ENCODE measurements at regions not wholly inside any gene's neighbourhood (a gene's known extent, or its start where the extent isn't known, plus 50 kb on each side); places are given as distances from the start of the nearest gene placed in this dataset.

DNA sequence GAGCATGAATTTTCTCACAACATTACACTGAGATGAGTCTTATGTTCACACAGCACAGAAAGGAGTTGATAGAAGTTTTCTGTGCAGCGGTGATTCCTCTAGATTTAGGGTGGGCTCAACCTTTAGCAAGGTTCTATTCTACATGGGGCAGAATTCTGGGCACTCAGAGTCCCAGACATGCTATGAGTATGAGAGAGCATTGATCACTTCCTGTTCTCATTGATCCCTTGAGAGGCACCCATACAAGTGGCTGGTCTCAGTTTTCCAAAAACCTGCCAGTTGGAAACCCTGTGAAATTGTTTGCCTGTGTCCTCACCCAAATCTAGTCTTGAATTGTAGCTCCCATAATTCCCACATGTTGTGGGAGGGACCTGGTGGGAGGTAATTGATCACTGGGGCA, 112.5 kb upstream of the NR2F2 start:
- Histone ChIP-seq H3K27ac (no peak overlapping the region), H3K27me3 (no peaks in the 10 kb centered on the region), H3K9me3 (no peaks in the 10 kb centered on the region), H3K4me3 (no peak overlapping the region), H3K4me1 (no peaks in the 10 kb centered on the region), H3K36me3 (no peaks in the 10 kb centered on the region)
- no peak for DNase-seq
- intact Hi-C loops (cut with DNase I), result no loop called here
- 83 to 93% methylated on average over 1 of the region's 1 CpG for WGBS, 2 donors
- TF ChIP-seq POLR2AphosphoS5 (IDR thresholded peaks at IDR 0.05) (no peak), EP300 (IDR thresholded peaks at IDR 0.05) (no peak), POLR2A (IDR thresholded peaks at IDR 0.05) (no peak)

DNA sequence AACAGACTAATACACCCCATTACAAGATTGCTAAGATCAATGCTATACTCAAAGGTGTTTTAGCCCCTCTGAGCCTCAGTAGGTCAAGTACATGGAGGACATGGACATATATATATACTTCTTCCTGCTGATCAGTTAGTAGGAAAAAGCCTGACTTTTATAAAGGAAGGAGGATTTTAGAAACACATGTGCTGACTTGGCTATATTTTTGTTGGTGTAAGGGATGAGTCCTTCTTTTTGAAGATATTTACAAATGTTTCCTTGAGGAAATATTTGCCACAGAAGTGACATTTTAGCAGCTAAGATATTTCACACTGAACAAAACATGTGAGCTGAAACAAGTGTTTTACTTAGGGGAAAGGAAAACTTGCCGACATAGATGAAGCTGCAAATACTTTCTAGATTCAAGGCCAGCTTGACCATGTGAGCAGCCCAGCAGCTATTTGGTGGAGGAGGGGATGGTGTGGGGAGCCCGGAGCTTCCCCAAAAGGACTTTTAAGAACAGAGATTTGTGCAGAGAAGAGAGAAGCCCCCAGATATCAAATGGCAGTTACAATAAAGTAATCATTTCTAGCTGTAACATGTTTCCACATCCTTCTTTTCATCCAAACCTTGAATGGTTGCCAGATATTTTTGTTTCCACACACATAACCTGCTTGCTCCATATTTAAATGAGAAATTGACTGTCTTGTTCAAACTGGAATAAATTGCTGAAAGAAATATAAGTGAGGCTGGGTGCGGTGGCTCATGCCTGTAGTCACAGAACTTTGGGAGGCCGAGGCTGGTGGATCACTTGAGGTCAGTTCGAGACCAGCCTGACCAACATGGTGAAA, 111.7 kb upstream of the NR2F2 start:
- WGBS, 2 donors, result 86% methylated on average over 5 of the region's 5 CpGs
- H3K27me3 ChIP-seq, result no peaks in the 10 kb centered on the region
- intact Hi-C loops (cut with DNase I), result no loop called here
- no peak overlapping the region for H3K4me3 ChIP-seq
- no peak for DNase-seq
- TF ChIP-seq POLR2AphosphoS5 (IDR thresholded peaks at IDR 0.05) (no peak), EP300 (IDR thresholded peaks at IDR 0.05) (no peak)
- no peaks in the 10 kb centered on the region for H3K4me1 ChIP-seq
- H3K36me3 ChIP-seq, result no peaks in the 10 kb centered on the region
- H3K27ac ChIP-seq, result no peak overlapping the region
- H3K9me3 ChIP-seq, result no peaks in the 10 kb centered on the region

DNA sequence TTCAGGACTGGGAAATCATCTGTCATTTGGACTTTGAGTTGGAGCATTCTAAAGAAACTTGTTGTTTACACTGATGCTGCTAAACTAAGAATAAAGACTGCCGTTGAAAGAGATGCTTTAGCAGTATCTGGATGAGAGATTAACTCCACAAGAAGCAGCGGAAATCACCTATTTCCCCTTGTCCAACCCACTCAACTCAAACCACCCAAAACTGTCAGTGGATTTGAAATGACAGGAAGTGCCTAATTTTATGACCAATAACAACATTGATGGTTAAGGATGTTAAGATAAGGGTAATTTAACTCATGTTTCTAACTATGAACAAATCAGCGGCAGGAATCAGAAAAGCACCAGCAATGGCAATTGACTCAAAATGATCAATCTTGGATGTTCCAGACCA, 110.8 kb upstream of the NR2F2 start:
- 70 to 71% methylated on average over 3 of the region's 3 CpGs for WGBS, 2 donors
- H3K27me3 ChIP-seq, result no peaks in the 10 kb centered on the region
- no peaks in the 10 kb centered on the region for H3K36me3 ChIP-seq
- no peak overlapping the region for H3K27ac ChIP-seq
- TF ChIP-seq POLR2AphosphoS5 (IDR thresholded peaks at IDR 0.05), result no peak
- TF ChIP-seq, protein P1, sequence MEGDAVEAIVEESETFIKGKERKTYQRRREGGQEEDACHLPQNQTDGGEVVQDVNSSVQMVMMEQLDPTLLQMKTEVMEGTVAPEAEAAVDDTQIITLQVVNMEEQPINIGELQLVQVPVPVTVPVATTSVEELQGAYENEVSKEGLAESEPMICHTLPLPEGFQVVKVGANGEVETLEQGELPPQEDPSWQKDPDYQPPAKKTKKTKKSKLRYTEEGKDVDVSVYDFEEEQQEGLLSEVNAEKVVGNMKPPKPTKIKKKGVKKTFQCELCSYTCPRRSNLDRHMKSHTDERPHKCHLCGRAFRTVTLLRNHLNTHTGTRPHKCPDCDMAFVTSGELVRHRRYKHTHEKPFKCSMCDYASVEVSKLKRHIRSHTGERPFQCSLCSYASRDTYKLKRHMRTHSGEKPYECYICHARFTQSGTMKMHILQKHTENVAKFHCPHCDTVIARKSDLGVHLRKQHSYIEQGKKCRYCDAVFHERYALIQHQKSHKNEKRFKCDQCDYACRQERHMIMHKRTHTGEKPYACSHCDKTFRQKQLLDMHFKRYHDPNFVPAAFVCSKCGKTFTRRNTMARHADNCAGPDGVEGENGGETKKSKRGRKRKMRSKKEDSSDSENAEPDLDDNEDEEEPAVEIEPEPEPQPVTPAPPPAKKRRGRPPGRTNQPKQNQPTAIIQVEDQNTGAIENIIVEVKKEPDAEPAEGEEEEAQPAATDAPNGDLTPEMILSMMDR (IDR thresholded peaks at IDR 0.05), result no peak
- no peak overlapping the region for H3K4me3 ChIP-seq
- no peaks in the 10 kb centered on the region for H3K4me1 ChIP-seq
- intact Hi-C loops (cut with DNase I), result no loop called here
- DNase-seq, result no peak
- H3K9me3 ChIP-seq, result no peaks in the 10 kb centered on the region

DNA sequence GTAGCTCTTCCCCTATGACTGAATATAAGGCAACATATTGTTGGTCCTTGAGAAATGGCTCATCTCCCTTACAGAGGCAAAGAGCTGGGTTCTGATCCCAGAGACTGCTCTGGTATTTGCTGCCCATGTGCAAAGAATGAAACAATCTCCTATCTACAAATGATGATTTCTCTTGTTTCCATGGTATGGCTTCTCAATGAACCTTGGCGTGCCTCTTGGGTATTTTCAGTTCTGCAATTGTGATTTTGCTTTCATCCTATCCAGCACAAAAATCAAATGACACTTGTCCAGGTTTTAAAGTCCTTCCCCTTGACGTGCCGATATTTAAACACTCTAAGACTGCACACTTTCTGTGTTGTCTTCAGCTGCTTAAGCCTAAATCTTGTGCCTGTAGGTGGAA, 109.8 kb upstream of the NR2F2 start:
- 90 to 95% methylated on average over 3 of the region's 3 CpGs for WGBS, 2 donors
- TF ChIP-seq, protein P1 (IDR thresholded peaks at IDR 0.05), result no peak
- TF ChIP-seq POLR2A (IDR thresholded peaks at IDR 0.05), result no peak
- no peak for TF ChIP-seq POLR2AphosphoS5 (IDR thresholded peaks at IDR 0.05)
- no peak for TF ChIP-seq EP300 (IDR thresholded peaks at IDR 0.05)

DNA sequence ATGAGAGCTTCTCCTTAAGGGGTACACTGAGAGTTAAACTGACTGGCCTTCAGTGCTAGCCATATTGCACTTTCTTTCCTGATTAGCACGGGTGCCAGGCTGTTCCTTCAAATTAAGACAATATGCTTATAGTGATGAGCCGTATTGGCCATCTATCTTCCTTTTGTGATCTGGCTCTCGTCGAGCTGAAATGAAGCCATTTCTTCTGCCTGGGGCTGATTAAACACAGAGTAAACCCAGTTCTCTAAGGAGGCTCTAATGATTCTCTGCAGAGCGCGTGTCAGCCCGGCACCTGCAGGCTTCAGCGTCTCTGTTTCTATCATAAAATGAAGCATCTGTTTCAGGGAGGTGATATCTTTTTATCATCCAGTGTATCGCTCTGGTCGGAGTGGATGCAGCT, 107.5 kb upstream of the NR2F2 start:
- Histone ChIP-seq H3K27me3 (no peaks in the 10 kb centered on the region), H3K4me1 (no peaks in the 10 kb centered on the region), H3K9me3 (no peaks in the 10 kb centered on the region), H3K36me3 (no peaks in the 10 kb centered on the region), H3K27ac (no peak overlapping the region), H3K4me3 (no peak overlapping the region)
- intact Hi-C loops (cut with DNase I), result no loop called here
- no peak for DNase-seq
- TF ChIP-seq POLR2AphosphoS5 (IDR thresholded peaks at IDR 0.05), result no peak
- no peak for TF ChIP-seq POLR2A (IDR thresholded peaks at IDR 0.05)
- TF ChIP-seq, protein P1 (IDR thresholded peaks at IDR 0.05), result no peak
- TF ChIP-seq EP300 (IDR thresholded peaks at IDR 0.05), result no peak
- WGBS, 2 donors, result 72 to 87% methylated on average over 10 of the region's 10 CpGs

More for the DNA sequence above, 109.8 kb upstream of the NR2F2 start:
- DNase-seq, result no peak
- H3K9me3 ChIP-seq, result no peaks in the 10 kb centered on the region
- H3K4me1 ChIP-seq, result no peaks in the 10 kb centered on the region
- H3K27me3 ChIP-seq, result no peaks in the 10 kb centered on the region
- intact Hi-C loops (cut with DNase I), result no loop called here
- no peak overlapping the region for H3K27ac ChIP-seq
- H3K36me3 ChIP-seq, result no peaks in the 10 kb centered on the region
- no peak overlapping the region for H3K4me3 ChIP-seq

DNA sequence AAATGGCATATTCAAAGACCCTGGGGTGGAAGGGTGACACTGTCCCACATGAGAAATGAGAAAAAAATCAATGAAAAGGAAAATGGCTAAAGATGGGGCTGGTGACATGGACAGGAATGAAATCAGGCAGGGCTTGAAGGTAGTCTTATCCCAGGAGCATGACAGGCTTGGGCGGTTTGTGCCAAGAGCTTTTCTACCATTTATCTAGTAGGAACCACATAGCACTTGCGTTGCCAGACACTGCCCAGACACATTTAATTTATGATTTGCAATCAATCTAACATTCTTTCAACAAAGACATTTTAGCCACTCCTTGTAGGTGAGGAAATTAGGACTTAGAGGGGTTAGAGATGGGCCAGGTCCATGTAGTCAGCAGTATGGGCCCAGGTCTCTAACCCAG, 106.6 kb upstream of the NR2F2 start:
- intact Hi-C loops (cut with DNase I), result no loop called here
- TF ChIP-seq POLR2A (IDR thresholded peaks at IDR 0.05), result no peak
- no peak for TF ChIP-seq EP300 (IDR thresholded peaks at IDR 0.05)

More for the DNA sequence above, 106.6 kb upstream of the NR2F2 start:
- WGBS, 2 donors, result 88 to 90% methylated on average over 2 of the region's 2 CpGs
- DNase-seq, result no peak
- Histone ChIP-seq H3K4me1 (no peaks in the 10 kb centered on the region), H3K9me3 (no peaks in the 10 kb centered on the region), H3K4me3 (no peak overlapping the region), H3K27ac (no peak overlapping the region), H3K36me3 (no peaks in the 10 kb centered on the region), H3K27me3 (no peaks in the 10 kb centered on the region)
